ENCODE measurements at regions not wholly inside any gene's neighbourhood (a gene's known extent, or its start where the extent isn't known, plus 50 kb on each side); places are given as distances from the start of the nearest gene placed in this dataset.
"Not testable (repeated sequence)": the region's sequence is repeated elsewhere in the genome, so short reads cannot be mapped to it uniquely, and the experiment has no call there.

GRCh38 chr5:163260961-163261360 is 176.4 kb upstream of the CCNG1 start:
- Histone ChIP-seq H3K4me3 (no peak overlapping the region), H3K27me3 (peaks cover 2% of the 10 kb centered on the region), H3K9me3 (no peaks in the 10 kb centered on the region), H3K36me3 (no peaks in the 10 kb centered on the region), H3K27ac (no peak overlapping the region), H3K4me1 (no peaks in the 10 kb centered on the region)
- TF ChIP-seq POLR2A (IDR thresholded peaks at IDR 0.05) (no peak), POLR2AphosphoS5 (IDR thresholded peaks at IDR 0.05) (no peak), CTCF (IDR thresholded peaks at IDR 0.05) (no peak), EP300 (IDR thresholded peaks at IDR 0.05) (no peak)
- 27 to 36% methylated on average over 1 of the region's 1 CpG for WGBS, 2 donors (ENCODE audit: low coverage in 1 of 2)
- ATAC-seq = no peak

- Histone ChIP-seq H3K4me3 (no peak overlapping the region), H3K4me1 (no peaks in the 10 kb centered on the region), H3K36me3 (no peaks in the 10 kb centered on the region), H3K27me3 (peaks cover 2% of the 10 kb centered on the region), H3K9me3 (no peaks in the 10 kb centered on the region), H3K27ac (no peak overlapping the region)
- no peak for TF ChIP-seq POLR2A (IDR thresholded peaks at IDR 0.05)
- TF ChIP-seq CTCF (IDR thresholded peaks at IDR 0.05) = no peak
- TF ChIP-seq POLR2AphosphoS5 (IDR thresholded peaks at IDR 0.05) = no peak
- no peak for TF ChIP-seq EP300 (IDR thresholded peaks at IDR 0.05)
- no peak for ATAC-seq
- 65 to 78% methylated on average over 4 to 5 of the region's 5 CpGs for WGBS, 2 donors (ENCODE audit: low coverage in 1 of 2)
Measured at GRCh38 chr5:163261647-163262269, 175.6 kb upstream of the CCNG1 start.

GRCh38 chr5:163266249-163266648 is 171.1 kb upstream of the CCNG1 start:
- H3K27ac ChIP-seq, H3K27me3 ChIP-seq, H3K36me3 ChIP-seq, H3K9me3 ChIP-seq, H3K4me1 ChIP-seq, ATAC-seq, H3K4me3 ChIP-seq: not testable (repeated sequence)
- 83 to 98% methylated on average over 4 of the region's 5 CpGs for WGBS, 2 donors (ENCODE audit: low coverage in 1 of 2)

GRCh38 chr5:163269624-163270023 is 167.8 kb upstream of the CCNG1 start:
- Histone ChIP-seq H3K27me3 (peaks cover 2% of the 10 kb centered on the region), H3K27ac (no peak overlapping the region)

GRCh38 chr5:163276466-163276865 is 160.9 kb upstream of the CCNG1 start:
- no peak for TF ChIP-seq EP300 (IDR thresholded peaks at IDR 0.05)
- TF ChIP-seq POLR2A (IDR thresholded peaks at IDR 0.05) = no peak
- no peak for TF ChIP-seq CTCF (IDR thresholded peaks at IDR 0.05)
- no peak for TF ChIP-seq POLR2AphosphoS5 (IDR thresholded peaks at IDR 0.05)
- ATAC-seq = no peak
- Histone ChIP-seq H3K27me3 (no peaks in the 10 kb centered on the region), H3K9me3 (no peaks in the 10 kb centered on the region), H3K36me3 (no peaks in the 10 kb centered on the region), H3K27ac (no peak overlapping the region), H3K4me3 (no peak overlapping the region), H3K4me1 (no peaks in the 10 kb centered on the region)
- 50 to 60% methylated on average over 5 of the region's 5 CpGs for WGBS, 2 donors (ENCODE audit: low coverage in 1 of 2)

More at GRCh38 chr5:163269624-163270023, 167.8 kb upstream of the CCNG1 start:
- H3K4me3 ChIP-seq = no peak overlapping the region
- TF ChIP-seq CTCF (IDR thresholded peaks at IDR 0.05) = no peak
- TF ChIP-seq POLR2A (IDR thresholded peaks at IDR 0.05) = no peak
- TF ChIP-seq POLR2AphosphoS5 (IDR thresholded peaks at IDR 0.05) = no peak
- TF ChIP-seq EP300 (IDR thresholded peaks at IDR 0.05) = no peak
- no peak for ATAC-seq
- H3K36me3 ChIP-seq = no peaks in the 10 kb centered on the region
- H3K4me1 ChIP-seq = no peaks in the 10 kb centered on the region
- no peaks in the 10 kb centered on the region for H3K9me3 ChIP-seq

GRCh38 chr5:163280897-163281296 is 156.5 kb upstream of the CCNG1 start:
- not testable (repeated sequence) for H3K36me3 ChIP-seq, H3K4me1 ChIP-seq, ATAC-seq, H3K27ac ChIP-seq, H3K4me3 ChIP-seq, H3K9me3 ChIP-seq, H3K27me3 ChIP-seq
- 24 to 47% methylated on average over 2 to 3 of the region's 3 CpGs for WGBS, 2 donors (ENCODE audit: low coverage in 1 of 2)
